Omental fat pad (tissue), 3 donors: ENCODE measurements at regions not wholly inside any gene's neighbourhood (a gene's known extent, or its start where the extent isn't known, plus 50 kb on each side); places are given as distances from the start of the nearest gene placed in this dataset.
"Not testable (repeated sequence)": the region's sequence is repeated elsewhere in the genome, so short reads cannot be mapped to it uniquely, and the experiment has no call there.

Experiments used
- ATAC-seq: fragments of 150-250 bp; one replicate; pipeline ENCODE4 v1.9.1; 2016; ENCODE audit warnings: mild to moderate bottlenecking, moderate library complexity; ENCODE audit not compliant: low FRiP score
- DNase-seq: peaks from one replicate; pipeline ENCODE4 v3.0.0-alpha.2; 2019; ENCODE audit warnings: low spot score
- CTCF ChIP-seq, 3 donors: fragments of 450-650 bp; IDR thresholded peaks; one replicate each; pipeline ENCODE4 v1.5.1; 2016 to 2017; ENCODE audit warnings: antibody characterized with exemption in 3 of 3, mild to moderate bottlenecking in 3 of 3, moderate library complexity in 2 of 3

- ATAC-seq (no peak), DNase-seq (no peak)
- no peak for TF ChIP-seq CTCF (IDR thresholded peaks at IDR 0.05)
Observed at GRCh38 chr9:7439355-7439995, 360.1 kb downstream of the DMAC1 start.

GRCh38 chr9:7436754-7437153, 362.8 kb downstream of the DMAC1 start:
- ATAC-seq (no peak), DNase-seq (no peak)
- TF ChIP-seq CTCF (IDR thresholded peaks at IDR 0.05), result no peak

GRCh38 chr9:7433508-7434292, 365.9 kb downstream of the DMAC1 start:
- no peak for TF ChIP-seq CTCF (IDR thresholded peaks at IDR 0.05)
- ATAC-seq, result no peak

GRCh38 chr9:7432989-7433388, 366.6 kb downstream of the DMAC1 start:
- DNase-seq (no peak), ATAC-seq (no peak)
- no peak for TF ChIP-seq CTCF (IDR thresholded peaks at IDR 0.05)

More at GRCh38 chr9:7433508-7434292, 365.9 kb downstream of the DMAC1 start:
- no peak for DNase-seq

- ATAC-seq, result not testable (repeated sequence)
Observed at GRCh38 chr9:7417397-7417796, 382.2 kb downstream of the DMAC1 start.

GRCh38 chr9:7415836-7416235, 383.7 kb downstream of the DMAC1 start:
- no peak for ATAC-seq
- no peak for DNase-seq
- TF ChIP-seq CTCF (IDR thresholded peaks at IDR 0.05), result no peak

More at GRCh38 chr9:7417397-7417796, 382.2 kb downstream of the DMAC1 start:
- DNase-seq, result not testable (repeated sequence)

- no peak for DNase-seq
- ATAC-seq, result no peak
- TF ChIP-seq CTCF (IDR thresholded peaks at IDR 0.05), result no peak
Observed at GRCh38 chr9:7408845-7409244, 390.7 kb downstream of the DMAC1 start.
